BJ (cell line): ENCODE measurements at regions not wholly inside any gene's neighbourhood (a gene's known extent, or its start where the extent isn't known, plus 50 kb on each side); places are given as distances from the start of the nearest gene placed in this dataset.

Experiments
- CTCF ChIA-PET: fragments of 350-600 bp; formaldehyde crosslinking; extraction: SDS; loops from one replicate; lab custom pipeline; 2021; ENCODE audit warnings: antibody characterized with exemption, inconsistent platforms; lab: Yijun Ruan, JAX
- POLR2A ChIA-PET: fragments of 300-600 bp; sonication (Branson Sonifier 250); formaldehyde crosslinking; extraction: SDS; loops from one replicate; lab custom pipeline; 2021; ENCODE audit warnings: antibody characterized with exemption; lab: Charles Lee
- DNase-seq: peaks from one replicate; pipeline ENCODE4 v3.0.0-alpha.2; 2011; ENCODE audit warnings: low read depth
- H3K27me3 ChIP-seq: 2 replicates; pipeline ENCODE4 v1.6.0; 2011; ENCODE audit warnings: low read length; ENCODE audit not compliant: control insufficient read depth, insufficient read depth
- H3K36me3 ChIP-seq: 2 replicates; pipeline ENCODE4 v1.5.1; 2011; ENCODE audit warnings: low read length; ENCODE audit not compliant: control insufficient read depth, insufficient read depth
- H3K4me3 ChIP-seq: 2 replicates; pipeline ENCODE4 v1.5.1; 2011; ENCODE audit warnings: low read depth, mild to moderate bottlenecking, control low read depth, low read length
- TF ChIP-seq, protein P1 (sequence below): IDR thresholded peaks from 2 replicates; pipeline ENCODE4 v1.5.1; 2011; ENCODE audit warnings: low read depth, mild to moderate bottlenecking, control low read depth, inconsistent platforms, low read length, moderate library complexity; ENCODE audit not compliant: insufficient read depth

DNA sequence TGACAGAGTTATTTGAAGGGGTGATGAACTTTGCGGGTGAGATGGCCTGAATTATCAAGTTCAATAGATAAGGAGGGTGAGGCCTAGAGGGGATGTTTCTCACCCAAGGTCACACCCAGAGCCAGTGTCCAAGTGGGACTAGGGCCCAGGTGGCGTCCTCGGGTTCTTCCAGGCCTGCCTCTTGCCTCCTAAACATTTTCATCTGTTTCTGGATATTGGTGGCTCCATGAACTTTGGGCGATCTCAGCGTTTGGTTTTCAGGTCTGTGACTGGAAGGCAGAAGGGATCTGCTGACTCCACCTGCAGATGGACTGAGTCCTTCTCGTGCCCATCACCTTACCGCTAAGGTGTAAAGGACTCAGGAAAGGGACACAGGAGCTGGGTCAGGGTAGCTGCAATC lies 137.3 kb downstream of the DDX1 start:
- no peak for DNase-seq
- TF ChIP-seq, protein P1, sequence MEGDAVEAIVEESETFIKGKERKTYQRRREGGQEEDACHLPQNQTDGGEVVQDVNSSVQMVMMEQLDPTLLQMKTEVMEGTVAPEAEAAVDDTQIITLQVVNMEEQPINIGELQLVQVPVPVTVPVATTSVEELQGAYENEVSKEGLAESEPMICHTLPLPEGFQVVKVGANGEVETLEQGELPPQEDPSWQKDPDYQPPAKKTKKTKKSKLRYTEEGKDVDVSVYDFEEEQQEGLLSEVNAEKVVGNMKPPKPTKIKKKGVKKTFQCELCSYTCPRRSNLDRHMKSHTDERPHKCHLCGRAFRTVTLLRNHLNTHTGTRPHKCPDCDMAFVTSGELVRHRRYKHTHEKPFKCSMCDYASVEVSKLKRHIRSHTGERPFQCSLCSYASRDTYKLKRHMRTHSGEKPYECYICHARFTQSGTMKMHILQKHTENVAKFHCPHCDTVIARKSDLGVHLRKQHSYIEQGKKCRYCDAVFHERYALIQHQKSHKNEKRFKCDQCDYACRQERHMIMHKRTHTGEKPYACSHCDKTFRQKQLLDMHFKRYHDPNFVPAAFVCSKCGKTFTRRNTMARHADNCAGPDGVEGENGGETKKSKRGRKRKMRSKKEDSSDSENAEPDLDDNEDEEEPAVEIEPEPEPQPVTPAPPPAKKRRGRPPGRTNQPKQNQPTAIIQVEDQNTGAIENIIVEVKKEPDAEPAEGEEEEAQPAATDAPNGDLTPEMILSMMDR: no peak
- Histone ChIP-seq H3K27me3 (peaks cover 3% of the 10 kb centered on the region; the same call in 1 of the 2 replicates), H3K36me3 (no peaks in the 10 kb centered on the region), H3K4me3 (no peak overlapping the region)
- ChIA-PET POLR2A (no interaction called here), CTCF (no interaction called here)

DNA sequence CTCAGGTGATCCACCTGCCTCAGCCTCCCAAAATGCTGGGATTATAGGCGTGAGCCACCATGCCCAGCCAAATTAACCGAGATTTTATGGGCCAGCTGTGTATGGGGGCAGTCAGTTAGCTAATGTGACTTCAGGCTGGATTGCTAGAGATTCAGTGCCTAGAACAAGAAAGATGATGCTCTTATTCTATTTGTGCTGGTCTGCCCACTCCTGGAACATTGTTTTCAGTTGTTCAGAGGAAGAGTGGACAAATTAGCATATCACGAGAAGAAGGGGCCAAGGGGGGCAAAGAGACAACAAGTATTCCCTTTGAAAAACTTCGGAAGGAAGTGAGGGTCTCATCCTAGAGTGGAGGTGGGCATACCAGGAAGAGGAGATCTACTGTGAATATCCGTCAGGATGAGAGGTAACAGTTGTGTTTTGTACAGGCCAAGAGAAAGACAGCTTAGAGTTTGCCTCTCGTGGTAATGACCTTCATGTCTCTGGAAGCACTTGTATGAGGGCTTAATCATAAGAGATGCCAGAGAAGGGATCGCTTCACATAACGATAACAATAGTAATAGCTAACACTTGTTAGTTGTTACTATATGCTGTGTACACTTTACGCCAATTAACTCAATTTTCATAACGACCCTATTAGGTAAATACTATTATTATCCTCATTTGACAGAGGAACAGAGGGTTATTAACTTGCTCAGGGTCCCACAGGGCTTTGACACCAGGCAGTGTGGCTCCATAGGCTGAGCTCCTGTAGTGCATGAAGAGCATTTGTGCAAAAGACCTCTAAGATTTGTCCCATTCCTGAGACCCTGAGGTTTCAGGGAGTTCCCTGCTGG lies 138.3 kb downstream of the DDX1 start:
- DNase-seq: no peak

DNA sequence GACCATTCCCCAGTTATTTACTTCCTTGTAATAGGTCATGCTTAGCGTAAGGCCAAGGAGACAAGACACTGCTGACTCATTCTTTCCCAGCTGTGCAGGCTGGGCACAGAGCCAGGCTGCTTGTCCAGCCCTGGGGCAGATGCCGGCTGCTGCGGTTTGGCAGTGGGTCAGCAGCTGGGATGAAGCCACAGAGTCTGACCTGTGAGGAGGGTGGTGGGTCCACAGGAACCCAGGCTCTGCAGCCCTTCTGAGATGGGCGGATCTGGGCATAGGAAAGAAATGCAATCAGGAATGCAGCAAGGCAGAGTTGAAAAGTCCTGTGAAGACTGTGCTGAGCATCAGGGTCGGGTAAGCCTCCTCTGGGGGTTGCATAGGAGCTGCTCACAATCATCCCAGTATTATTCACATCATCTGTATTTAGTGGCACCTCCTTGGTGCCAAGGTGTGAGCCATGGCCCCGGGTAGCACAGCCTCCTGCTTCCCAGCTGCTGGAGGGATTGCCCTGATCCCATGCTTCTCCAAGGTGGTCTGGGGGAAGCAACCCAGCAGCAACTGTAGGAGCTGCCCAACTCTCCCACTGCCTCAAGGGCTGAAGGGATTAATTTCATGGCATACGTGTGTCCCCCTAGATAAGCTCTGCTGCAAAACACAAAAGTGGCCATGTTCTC lies 139.0 kb downstream of the DDX1 start:
- peak; percentile 59 for DNase-seq
- ChIA-PET CTCF (no interaction called here), POLR2A (no interaction called here)
- H3K4me3 ChIP-seq: no peak overlapping the region
- TF ChIP-seq, protein P1: no peak
- peaks cover 6% of the 10 kb centered on the region; the same call in 1 of the 2 replicates for H3K27me3 ChIP-seq
- H3K36me3 ChIP-seq: no peaks in the 10 kb centered on the region

More for the DNA sequence above, 138.3 kb downstream of the DDX1 start:
- Histone ChIP-seq H3K4me3 (no peak overlapping the region), H3K36me3 (no peaks in the 10 kb centered on the region), H3K27me3 (peaks cover 3% of the 10 kb centered on the region; the same call in 1 of the 2 replicates)
- TF ChIP-seq, protein P1: no peak
- CTCF ChIA-PET: no interaction called here
- POLR2A ChIA-PET: no interaction called here

DNA sequence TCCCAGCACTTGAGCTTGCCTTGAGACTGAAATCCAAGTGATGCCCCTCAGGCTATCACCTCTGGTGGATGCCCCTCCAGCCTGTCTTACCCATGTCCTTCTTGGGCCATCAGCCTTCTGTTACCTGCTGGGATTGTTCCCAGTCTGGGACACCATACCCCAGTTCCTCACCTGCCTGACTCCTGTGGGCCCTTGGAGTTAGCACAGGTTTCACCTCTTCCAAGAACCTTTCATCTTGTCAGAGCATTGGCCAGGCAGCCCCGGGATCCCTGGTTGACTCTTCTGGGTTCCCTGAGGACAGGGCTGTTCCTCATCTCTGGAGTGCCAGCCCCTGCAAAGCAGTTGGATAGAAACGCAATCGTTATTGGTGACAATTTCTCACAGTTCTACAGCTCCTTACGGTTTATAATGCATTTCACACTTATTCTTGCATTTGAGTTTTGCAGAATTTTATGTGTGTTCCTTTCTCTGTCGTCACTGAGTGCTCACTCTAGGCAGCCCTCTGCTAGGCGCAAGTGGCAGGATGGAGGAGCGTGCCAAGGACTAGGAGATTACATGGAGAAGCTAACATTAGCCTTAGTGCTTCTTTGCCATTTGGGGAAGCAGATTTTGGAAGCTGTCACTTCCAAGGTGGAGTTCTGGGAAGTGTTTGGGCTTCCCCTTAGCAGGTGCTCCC lies 139.7 kb downstream of the DDX1 start:
- TF ChIP-seq, protein P1: no peak
- no peak for DNase-seq
- no peak overlapping the region for H3K4me3 ChIP-seq
- H3K27me3 ChIP-seq: peaks cover 6% of the 10 kb centered on the region; the same call in 1 of the 2 replicates
- H3K36me3 ChIP-seq: no peaks in the 10 kb centered on the region
- ChIA-PET POLR2A (no interaction called here), CTCF (no interaction called here)

DNA sequence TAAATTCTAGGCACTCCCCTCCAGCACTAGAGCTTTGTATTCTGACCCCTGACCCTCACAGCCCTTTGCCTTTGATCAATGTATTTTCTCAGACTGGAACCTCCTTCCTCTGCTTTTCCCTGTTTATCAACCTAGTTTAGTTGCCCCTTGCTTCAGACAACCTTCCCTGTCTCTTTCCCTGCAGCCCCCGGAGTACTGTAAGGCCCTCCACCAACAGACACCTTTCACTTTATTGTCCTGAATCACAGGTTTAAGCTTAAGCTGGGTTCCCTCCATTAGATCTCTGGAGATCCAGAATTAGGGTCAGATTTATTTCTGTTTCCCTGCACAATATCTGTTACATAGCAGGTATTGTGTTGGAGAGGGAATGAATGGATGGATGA lies 140.2 kb downstream of the DDX1 start:
- Histone ChIP-seq H3K36me3 (no peaks in the 10 kb centered on the region), H3K27me3 (peaks cover 6% of the 10 kb centered on the region; the same call in 1 of the 2 replicates), H3K4me3 (no peak overlapping the region)
- TF ChIP-seq, protein P1: no peak
- DNase-seq: no peak
- ChIA-PET POLR2A (no interaction called here), CTCF (no interaction called here)
